Type B pancreatic cell (in vitro differentiated cells): ENCODE measurements at regions not wholly inside any gene's neighbourhood (a gene's known extent, or its start where the extent isn't known, plus 50 kb on each side); places are given as distances from the start of the nearest gene placed in this dataset.

Experiments
- DNase-seq: peaks from one replicate; pipeline ENCODE4 v3.0.0; 2021; ENCODE audit warnings: mixed read lengths; ENCODE audit not compliant: unreplicated experiment; ENCODE audit errors: extremely low spot score
- H3K27ac Mint-ChIP-seq: 2 replicates; pipeline ENCODE4 v1.8.0; 2021; ENCODE audit warnings: mild to moderate bottlenecking, mixed read lengths
- H3K27me3 Mint-ChIP-seq: 2 replicates; pipeline ENCODE4 v1.8.0; 2021; ENCODE audit warnings: mixed read lengths
- H3K36me3 Mint-ChIP-seq: 2 replicates; pipeline ENCODE4 v1.8.0; 2021; ENCODE audit warnings: mixed read lengths
- H3K4me1 Mint-ChIP-seq: one replicate; pipeline ENCODE4 v1.8.0; 2021; ENCODE audit warnings: mixed read lengths; ENCODE audit not compliant: unreplicated experiment
- H3K4me3 Mint-ChIP-seq: 2 replicates; pipeline ENCODE4 v1.8.0; 2021; ENCODE audit warnings: mild to moderate bottlenecking, mixed read lengths
- H3K9me3 Mint-ChIP-seq: 2 replicates; pipeline ENCODE4 v1.8.0; 2021; ENCODE audit warnings: mixed read lengths
- CTCF ChIP-seq: fragments of 200-600 bp; sonication (generic); conservative IDR thresholded peaks from 2 replicates; pipeline ENCODE4 v1.5.0; 2021; ENCODE audit warnings: antibody characterized with exemption, mild to moderate bottlenecking

GRCh38 chr5:133876266-133876665, 92.2 kb downstream of the C5orf15 start:
- no peak for DNase-seq
- no peak overlapping the region for H3K27ac Mint-ChIP-seq
- H3K4me1 Mint-ChIP-seq: peaks cover 17% of the 10 kb centered on the region
- H3K36me3 Mint-ChIP-seq: peaks cover 9% of the 10 kb centered on the region
- peaks cover 25% of the 10 kb centered on the region for H3K27me3 Mint-ChIP-seq
- peaks cover 19% of the 10 kb centered on the region for H3K9me3 Mint-ChIP-seq
- H3K4me3 Mint-ChIP-seq: no peak overlapping the region
- TF ChIP-seq CTCF: no peak

GRCh38 chr5:133875179-133875578, 93.2 kb downstream of the C5orf15 start:
- no peak for TF ChIP-seq CTCF
- no peak overlapping the region for H3K4me3 Mint-ChIP-seq
- peaks cover 19% of the 10 kb centered on the region for H3K9me3 Mint-ChIP-seq
- H3K27ac Mint-ChIP-seq: no peak overlapping the region
- peaks cover 28% of the 10 kb centered on the region for H3K27me3 Mint-ChIP-seq
- DNase-seq: no peak
- peaks cover 18% of the 10 kb centered on the region for H3K4me1 Mint-ChIP-seq
- H3K36me3 Mint-ChIP-seq: peaks cover 9% of the 10 kb centered on the region

- H3K27ac Mint-ChIP-seq: no peak overlapping the region
- peaks cover 23% of the 10 kb centered on the region for H3K27me3 Mint-ChIP-seq
- no peak overlapping the region for H3K4me3 Mint-ChIP-seq
- no peak for DNase-seq
- TF ChIP-seq CTCF: no peak
- peaks cover 9% of the 10 kb centered on the region for H3K36me3 Mint-ChIP-seq
- peaks cover 26% of the 10 kb centered on the region for H3K4me1 Mint-ChIP-seq
- peaks cover 19% of the 10 kb centered on the region for H3K9me3 Mint-ChIP-seq
Measured at GRCh38 chr5:133873449-133873848, 95.0 kb downstream of the C5orf15 start.

GRCh38 chr5:133870661-133871060, 97.8 kb downstream of the C5orf15 start:
- DNase-seq: no peak
- no peak for TF ChIP-seq CTCF

GRCh38 chr5:133869519-133870335, 98.7 kb downstream of the C5orf15 start:
- no peak overlapping the region for H3K4me3 Mint-ChIP-seq
- H3K27me3 Mint-ChIP-seq: peaks cover 28% of the 10 kb centered on the region
- peaks cover 6% of the 10 kb centered on the region for H3K9me3 Mint-ChIP-seq
- peak; percentile 5 for TF ChIP-seq CTCF
- H3K4me1 Mint-ChIP-seq: peaks cover 29% of the 10 kb centered on the region
- peaks cover 5% of the 10 kb centered on the region for H3K36me3 Mint-ChIP-seq
- no peak for DNase-seq
- H3K27ac Mint-ChIP-seq: no peak overlapping the region

More at GRCh38 chr5:133870661-133871060, 97.8 kb downstream of the C5orf15 start:
- H3K9me3 Mint-ChIP-seq: peaks cover 15% of the 10 kb centered on the region
- peaks cover 9% of the 10 kb centered on the region for H3K36me3 Mint-ChIP-seq
- peaks cover 26% of the 10 kb centered on the region for H3K27me3 Mint-ChIP-seq
- H3K4me1 Mint-ChIP-seq: peaks cover 26% of the 10 kb centered on the region
- H3K4me3 Mint-ChIP-seq: no peak overlapping the region
- no peak overlapping the region for H3K27ac Mint-ChIP-seq
